HEK293 (cell line): ENCODE measurements at regions not wholly inside any gene's neighbourhood (a gene's known extent, or its start where the extent isn't known, plus 50 kb on each side); places are given as distances from the start of the nearest gene placed in this dataset.
A peak's percentile ranks its signal among the peaks of the same experiment; 100 is the strongest.

Experiments used
- ATF2 ChIP-seq: fragments of 450-650 bp; formaldehyde crosslinking; IDR thresholded peaks from 2 replicates; pipeline ENCODE4 v1.5.1; 2016; ENCODE audit warnings: missing biosample characterization, missing genetic modification characterization, low read depth
- FEZF1 ChIP-seq: fragments of 450-650 bp; formaldehyde crosslinking; IDR thresholded peaks from 2 replicates; pipeline ENCODE4 v1.5.1; 2016; ENCODE audit warnings: missing biosample characterization, missing genetic modification characterization
- INSM2 ChIP-seq: fragments of 450-650 bp; formaldehyde crosslinking; IDR thresholded peaks from 2 replicates; pipeline ENCODE4 v1.5.1; 2016; ENCODE audit warnings: missing biosample characterization, missing genetic modification characterization
- KLF9 ChIP-seq: fragments of 450-650 bp; formaldehyde crosslinking; IDR thresholded peaks from 2 replicates; pipeline ENCODE4 v1.5.1; 2016; ENCODE audit warnings: missing biosample characterization, missing genetic modification characterization, low read depth
- REST ChIP-seq: fragments of 450-650 bp; formaldehyde crosslinking; IDR thresholded peaks from 2 replicates; pipeline ENCODE4 v1.5.1; 2016; ENCODE audit warnings: missing biosample characterization, missing genetic modification characterization
- SALL2 ChIP-seq: fragments of 450-650 bp; formaldehyde crosslinking; IDR thresholded peaks from 2 replicates; pipeline ENCODE4 v1.5.0; 2017; ENCODE audit warnings: missing biosample characterization, mild to moderate bottlenecking, missing genetic modification characterization, borderline replicate concordance
- YY1 ChIP-seq: fragments of 450-650 bp; formaldehyde crosslinking; IDR thresholded peaks from 2 replicates; pipeline ENCODE4 v1.5.1; 2018; ENCODE audit warnings: missing biosample characterization, missing genetic modification characterization
- YY2 ChIP-seq: fragments of 450-650 bp; formaldehyde crosslinking; IDR thresholded peaks from 2 replicates; pipeline ENCODE4 v1.5.1; 2016; ENCODE audit warnings: missing biosample characterization, missing genetic modification characterization
- ZBTB1 ChIP-seq: fragments of 450-650 bp; formaldehyde crosslinking; IDR thresholded peaks from 2 replicates; pipeline ENCODE4 v1.5.1; 2016; ENCODE audit warnings: missing biosample characterization, missing genetic modification characterization
- ZBTB26 ChIP-seq: fragments of 450-650 bp; formaldehyde crosslinking; optimal IDR thresholded peaks from 2 replicates; pipeline ENCODE3; 2016; ENCODE audit warnings: missing biosample characterization, mild to moderate bottlenecking, missing genetic modification characterization
- ZBTB6 ChIP-seq: fragments of 450-650 bp; formaldehyde crosslinking; IDR thresholded peaks from 2 replicates; pipeline ENCODE4 v1.5.1; 2017; ENCODE audit warnings: missing biosample characterization, missing genetic modification characterization
- ZBTB7A ChIP-seq: fragments of 450-650 bp; formaldehyde crosslinking; IDR thresholded peaks from 2 replicates; pipeline ENCODE4 v1.5.1; 2016; ENCODE audit warnings: low read depth, missing biosample characterization, missing genetic modification characterization
- ZBTB8A ChIP-seq: fragments of 450-650 bp; formaldehyde crosslinking; IDR thresholded peaks from 2 replicates; pipeline ENCODE4 v1.5.1; 2016; ENCODE audit warnings: missing biosample characterization, missing genetic modification characterization
- ZFP37 ChIP-seq: fragments of 450-650 bp; formaldehyde crosslinking; IDR thresholded peaks from 2 replicates; pipeline ENCODE4 v1.5.1; 2016; ENCODE audit warnings: missing biosample characterization, missing genetic modification characterization
- ZNF133 ChIP-seq: fragments of 450-650 bp; formaldehyde crosslinking; IDR thresholded peaks from 2 replicates; pipeline ENCODE4 v1.5.1; 2016; ENCODE audit warnings: missing biosample characterization, missing genetic modification characterization
- ZNF184 ChIP-seq: fragments of 450-650 bp; IDR thresholded peaks from 2 replicates; pipeline ENCODE4 v1.5.1; 2018; ENCODE audit warnings: missing biosample characterization, mild to moderate bottlenecking, missing genetic modification characterization
- ZNF2 ChIP-seq: fragments of 450-650 bp; formaldehyde crosslinking; IDR thresholded peaks from 2 replicates; pipeline ENCODE4 v1.5.1; 2016; ENCODE audit warnings: missing biosample characterization, missing genetic modification characterization
- ZNF221 ChIP-seq: fragments of 450-650 bp; formaldehyde crosslinking; IDR thresholded peaks from 2 replicates; pipeline ENCODE4 v1.5.1; 2017; ENCODE audit warnings: missing biosample characterization, missing genetic modification characterization, borderline replicate concordance
- ZNF223 ChIP-seq: fragments of 450-650 bp; formaldehyde crosslinking; IDR thresholded peaks from 2 replicates; pipeline ENCODE4 v1.5.1; 2016; ENCODE audit warnings: missing biosample characterization, missing genetic modification characterization
- ZNF24 ChIP-seq: fragments of 450-650 bp; formaldehyde crosslinking; IDR thresholded peaks from 2 replicates; pipeline ENCODE4 v1.5.1; 2016; ENCODE audit warnings: missing biosample characterization, missing genetic modification characterization
- ZNF302 ChIP-seq: fragments of 450-650 bp; formaldehyde crosslinking; IDR thresholded peaks from 2 replicates; pipeline ENCODE4 v1.5.1; 2016; ENCODE audit warnings: missing biosample characterization, missing genetic modification characterization, low read depth
- ZNF37A ChIP-seq: fragments of 450-650 bp; IDR thresholded peaks from 2 replicates; pipeline ENCODE4 v1.5.1; 2018; ENCODE audit warnings: missing biosample characterization, missing genetic modification characterization
- ZNF433 ChIP-seq: fragments of 450-650 bp; formaldehyde crosslinking; IDR thresholded peaks from 2 replicates; pipeline ENCODE4 v1.5.1; 2016; ENCODE audit warnings: missing biosample characterization, missing genetic modification characterization, low read depth
- ZNF558 ChIP-seq: fragments of 450-650 bp; formaldehyde crosslinking; IDR thresholded peaks from 2 replicates; pipeline ENCODE4 v1.5.1; 2016; ENCODE audit warnings: missing biosample characterization, missing genetic modification characterization
- ZNF623 ChIP-seq: fragments of 450-650 bp; formaldehyde crosslinking; IDR thresholded peaks from 2 replicates; pipeline ENCODE4 v1.5.1; 2016; ENCODE audit warnings: missing biosample characterization, missing genetic modification characterization
- ZNF629 ChIP-seq: fragments of 450-650 bp; formaldehyde crosslinking; IDR thresholded peaks from 2 replicates; pipeline ENCODE4 v1.5.1; 2017; ENCODE audit warnings: missing biosample characterization, missing genetic modification characterization
- ZNF645 ChIP-seq: fragments of 450-650 bp; formaldehyde crosslinking; IDR thresholded peaks from 2 replicates; pipeline ENCODE4; 2016; ENCODE audit warnings: missing biosample characterization, missing genetic modification characterization
- ZSCAN18 ChIP-seq: fragments of 450-650 bp; formaldehyde crosslinking; IDR thresholded peaks from 2 replicates; pipeline ENCODE4 v1.5.1; 2016; ENCODE audit warnings: missing biosample characterization, missing genetic modification characterization

- 0 out of 2 replicates have a peak, but pooled peaks have one; percentile 36 for TF ChIP-seq ZBTB1 (tag by site-specific recombination)
- no peak for TF ChIP-seq REST
- no peak for TF ChIP-seq ZNF223
- peak; percentile 82 for TF ChIP-seq ZNF629
- TF ChIP-seq ZNF37A (tag by site-specific recombination) = no peak
- TF ChIP-seq ZNF433 = no peak
- no peak for TF ChIP-seq ZSCAN18 (tag by site-specific recombination)
- TF ChIP-seq ZNF645 (tag by site-specific recombination) = peak; percentile 39; the same call in 1 of the 2 replicates
- TF ChIP-seq ZNF221 (tag by site-specific recombination) = no peak
- TF ChIP-seq KLF9 (tag by site-specific recombination) = no peak; the same call in 1 of the 2 replicates
- no peak for TF ChIP-seq SALL2
- peak; percentile 87 for TF ChIP-seq ZNF24 (tag by site-specific recombination)
- no peak for TF ChIP-seq ZNF184 (tag by site-specific recombination)
- TF ChIP-seq ZBTB26 = no peak
- no peak for TF ChIP-seq ZBTB7A
- TF ChIP-seq ZBTB6 (tag by site-specific recombination) = no peak; the same call in 1 of the 2 replicates
- peak; percentile 67; the same call in 1 of the 2 replicates for TF ChIP-seq ZNF2
- TF ChIP-seq ZNF558 (tag by site-specific recombination) = peak; percentile 38; the same call in 1 of the 2 replicates
- TF ChIP-seq ZFP37 (tag by site-specific recombination) = no peak
- TF ChIP-seq INSM2 (tag by site-specific recombination) = peak; percentile 92
- no peak for TF ChIP-seq YY2 (tag by site-specific recombination)
- 0 out of 2 replicates have a peak, but pooled peaks have one; percentile 20 for TF ChIP-seq ATF2 (tag by site-specific recombination)
- TF ChIP-seq ZNF623 = no peak
- no peak for TF ChIP-seq ZNF302 (tag by site-specific recombination)
- peak; percentile 72 for TF ChIP-seq ZBTB8A (tag by site-specific recombination)
- TF ChIP-seq ZNF133 (tag by site-specific recombination) = no peak
- TF ChIP-seq FEZF1 = peak; percentile 98
- peak; percentile 80 for TF ChIP-seq YY1 (tag by site-specific recombination)
Observed at GRCh38 chr11:92867913-92868619, 101.4 kb upstream of the MTNR1B start (continued).
